Anterior cingulate cortex (tissue), 58 donors: ENCODE measurements at regions not wholly inside any gene's neighbourhood (a gene's known extent, or its start where the extent isn't known, plus 50 kb on each side); places are given as distances from the start of the nearest gene placed in this dataset.

Source experiments
- DNase-seq, 58 donors: peaks; one replicate each; lab custom pipeline; 2025; lab: John Stamatoyannopoulos, UW

GRCh38 chr5:103434057-103434456 lies 128.5 kb downstream of the NUDT12 start:
- no peak for DNase-seq

DNA sequence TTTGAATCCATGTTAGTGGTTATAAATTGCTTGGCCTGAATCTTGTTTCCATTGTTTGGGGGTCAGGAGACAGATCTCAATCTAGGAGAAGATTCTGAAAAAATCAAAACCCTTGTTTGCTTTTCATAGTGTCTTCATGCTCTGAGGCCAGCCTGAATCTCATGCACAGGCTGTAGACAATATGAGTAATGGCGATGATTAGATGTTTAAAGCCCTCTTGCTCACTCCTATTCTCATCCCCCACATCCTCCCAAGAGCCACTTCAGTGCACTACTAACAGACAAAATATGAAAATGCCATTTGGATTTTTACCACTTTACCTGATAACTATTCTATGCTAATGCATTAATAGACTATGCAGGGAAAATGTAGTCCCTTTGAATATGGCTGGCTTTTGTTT lies 129.4 kb downstream of the NUDT12 start:
- no peak for DNase-seq

- no peak for DNase-seq
Observed at GRCh38 chr5:103428923-103429322, 133.7 kb downstream of the NUDT12 start.

- peak in 19 of 58 donors; percentile 1 to 55 (median 12) for DNase-seq
Observed at GRCh38 chr5:103428411-103428871, 134.1 kb downstream of the NUDT12 start.

- DNase-seq: no peak
Observed at GRCh38 chr5:103427326-103427725, 135.3 kb downstream of the NUDT12 start.

DNA sequence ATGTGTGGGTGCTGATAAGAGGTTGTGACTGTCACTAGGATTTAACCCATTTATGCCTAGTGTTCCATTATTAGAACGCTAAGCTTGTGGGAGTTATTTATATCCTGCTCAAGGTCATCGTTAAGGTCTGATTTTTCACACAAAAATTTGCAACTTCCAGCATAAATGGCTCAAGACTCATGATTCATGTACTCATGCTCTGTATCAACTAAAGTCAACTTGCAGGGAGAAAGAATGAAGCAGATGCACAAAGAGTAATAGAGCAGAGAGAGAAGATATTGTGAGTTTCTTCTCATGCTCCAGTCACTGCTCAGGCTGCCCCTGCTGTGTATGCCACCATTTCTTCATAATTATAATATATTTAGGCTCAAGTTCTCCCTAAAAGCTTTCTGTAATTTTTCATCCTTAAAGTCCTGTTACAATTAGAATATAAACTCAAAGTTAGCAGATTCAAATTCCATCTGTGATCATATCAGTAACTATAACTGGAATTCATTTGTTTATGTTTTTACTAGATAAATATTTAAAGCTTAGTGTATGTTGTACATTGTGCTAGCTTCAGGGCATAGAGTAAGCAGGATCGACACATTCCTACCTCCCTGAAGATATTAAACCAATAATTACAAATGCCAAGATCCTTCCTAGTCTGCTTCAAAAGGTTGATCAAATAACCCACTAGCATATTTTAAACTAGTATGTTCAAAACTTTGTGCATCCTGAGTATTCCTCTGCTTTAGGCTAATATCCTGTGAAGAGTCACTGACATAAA lies 136.7 kb downstream of the NUDT12 start:
- DNase-seq: no peak

GRCh38 chr5:103424453-103425205 lies 138.0 kb downstream of the NUDT12 start:
- no peak for DNase-seq

DNA sequence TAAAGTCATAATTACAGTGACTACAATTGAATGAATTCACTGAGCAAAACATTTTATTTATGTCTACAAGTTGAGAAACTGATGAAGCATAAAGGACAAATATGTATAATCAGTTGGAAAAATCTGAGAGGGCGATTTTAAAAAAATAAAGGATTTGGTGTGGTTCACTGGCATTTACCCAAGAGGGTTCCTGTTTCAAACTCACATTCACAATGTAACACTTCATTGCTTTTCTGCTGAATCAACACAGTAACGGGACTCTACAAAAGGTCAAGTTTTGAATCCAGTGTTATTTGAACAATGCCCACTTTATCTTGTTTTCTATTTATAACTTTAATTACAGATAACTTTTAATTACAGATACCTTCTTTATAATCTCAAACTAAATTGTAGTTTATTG lies 138.6 kb downstream of the NUDT12 start:
- DNase-seq: no peak

- no peak for DNase-seq
Observed at GRCh38 chr5:103422756-103423155, 139.8 kb downstream of the NUDT12 start.

GRCh38 chr5:103414604-103415003 lies 148.0 kb downstream of the NUDT12 start:
- DNase-seq: no peak

- DNase-seq: no peak
Observed at GRCh38 chr5:103411711-103412110, 150.9 kb downstream of the NUDT12 start.

- DNase-seq: no peak
Observed at GRCh38 chr5:103410172-103410571, 151.6 kb downstream of the MACIR start.

DNA sequence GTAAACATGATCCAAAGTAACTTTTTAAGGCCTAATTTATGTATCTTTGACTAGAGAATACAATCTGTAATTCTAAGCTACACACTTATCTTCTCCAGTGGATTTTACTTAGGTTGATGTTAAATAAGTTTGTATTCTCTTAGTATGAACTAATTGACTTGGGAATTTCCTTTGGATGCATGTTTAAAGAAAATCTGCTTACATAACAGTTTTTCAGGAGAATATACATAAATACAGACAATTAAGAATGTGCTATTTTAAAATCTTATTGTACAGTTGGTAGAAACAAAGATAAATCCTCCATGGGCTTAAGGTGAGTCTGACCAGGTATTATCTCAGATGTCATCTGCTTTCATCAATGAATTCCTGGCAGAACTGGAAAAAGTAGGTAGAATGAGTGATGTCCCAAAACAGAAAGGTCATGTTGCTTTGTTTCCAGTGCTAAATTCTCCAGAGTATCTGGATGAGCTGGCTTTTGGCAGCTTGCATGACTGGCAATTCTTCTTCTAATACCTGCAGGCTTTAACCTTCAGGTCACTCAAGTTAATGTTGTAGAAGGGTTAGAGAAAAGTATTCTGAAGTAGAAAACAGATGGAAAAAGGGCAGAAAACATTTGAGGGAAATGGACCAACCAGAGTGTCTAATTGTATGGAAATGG lies 150.6 kb downstream of the MACIR start:
- DNase-seq: no peak

DNA sequence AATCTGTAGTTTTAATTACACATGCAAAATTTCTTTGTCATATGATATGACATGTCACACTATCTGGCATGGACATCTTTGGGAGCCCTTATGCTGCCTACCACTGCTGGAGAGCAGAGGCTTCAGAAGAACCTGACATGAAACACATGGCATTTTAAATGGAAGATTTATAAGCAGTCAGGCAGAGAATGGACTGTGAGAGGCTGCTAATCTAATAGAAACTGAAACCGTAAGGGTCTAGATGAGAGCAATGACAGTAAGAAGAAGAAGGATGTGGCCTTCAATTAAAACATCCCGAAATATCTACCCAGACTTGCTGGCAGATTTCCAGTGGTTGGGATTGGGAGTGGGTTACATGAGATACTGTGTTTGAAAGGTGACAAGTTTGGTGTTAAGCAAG lies 149.8 kb downstream of the MACIR start:
- DNase-seq: no peak

DNA sequence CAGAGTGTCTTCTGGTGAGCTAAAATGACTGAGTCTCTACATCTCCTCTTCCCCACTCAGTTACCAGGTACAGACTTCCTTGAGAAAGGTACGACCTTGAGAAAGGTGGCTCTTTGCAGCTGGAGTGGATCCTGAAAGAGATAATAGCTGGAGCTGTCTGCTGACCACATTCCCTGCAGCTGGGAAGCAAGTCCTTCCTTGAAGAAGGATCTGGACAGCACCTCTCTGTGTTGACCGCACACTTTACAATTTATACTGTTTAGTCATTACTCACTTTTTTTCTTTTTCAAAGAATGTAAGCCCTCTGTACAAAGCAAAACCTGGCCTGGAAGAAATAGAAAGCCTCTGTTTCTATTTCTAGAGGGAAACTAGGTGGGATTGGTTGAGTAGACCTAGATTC lies 148.8 kb downstream of the MACIR start:
- no peak for DNase-seq

- no peak for DNase-seq
Observed at GRCh38 chr5:103404483-103404882, 145.9 kb downstream of the MACIR start.

DNA sequence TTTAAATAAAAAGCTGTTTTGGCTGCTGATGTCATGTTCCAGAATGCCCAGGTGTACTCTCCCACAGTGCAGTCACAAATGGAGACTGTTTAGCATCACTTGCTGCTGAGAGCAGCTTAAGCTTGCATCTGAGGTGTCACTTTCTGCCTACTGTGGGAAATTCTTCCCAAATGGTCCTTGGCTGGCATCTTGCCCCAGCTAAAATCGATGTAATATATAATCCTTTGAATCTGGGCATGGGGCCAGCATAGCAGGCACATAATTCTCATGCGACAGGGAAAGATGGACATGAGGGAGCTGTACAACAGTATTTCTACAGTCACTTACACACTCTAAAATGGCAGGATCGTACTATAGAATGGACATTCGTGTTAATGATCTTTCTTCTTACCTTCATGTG lies 144.3 kb downstream of the MACIR start:
- peak in 7 of 58 donors; percentile 2 to 49 (median 15) for DNase-seq

GRCh38 chr5:103397739-103398581 lies 139.4 kb downstream of the MACIR start:
- DNase-seq: no peak

GRCh38 chr5:103394676-103395075 lies 136.1 kb downstream of the MACIR start:
- DNase-seq: no peak

DNA sequence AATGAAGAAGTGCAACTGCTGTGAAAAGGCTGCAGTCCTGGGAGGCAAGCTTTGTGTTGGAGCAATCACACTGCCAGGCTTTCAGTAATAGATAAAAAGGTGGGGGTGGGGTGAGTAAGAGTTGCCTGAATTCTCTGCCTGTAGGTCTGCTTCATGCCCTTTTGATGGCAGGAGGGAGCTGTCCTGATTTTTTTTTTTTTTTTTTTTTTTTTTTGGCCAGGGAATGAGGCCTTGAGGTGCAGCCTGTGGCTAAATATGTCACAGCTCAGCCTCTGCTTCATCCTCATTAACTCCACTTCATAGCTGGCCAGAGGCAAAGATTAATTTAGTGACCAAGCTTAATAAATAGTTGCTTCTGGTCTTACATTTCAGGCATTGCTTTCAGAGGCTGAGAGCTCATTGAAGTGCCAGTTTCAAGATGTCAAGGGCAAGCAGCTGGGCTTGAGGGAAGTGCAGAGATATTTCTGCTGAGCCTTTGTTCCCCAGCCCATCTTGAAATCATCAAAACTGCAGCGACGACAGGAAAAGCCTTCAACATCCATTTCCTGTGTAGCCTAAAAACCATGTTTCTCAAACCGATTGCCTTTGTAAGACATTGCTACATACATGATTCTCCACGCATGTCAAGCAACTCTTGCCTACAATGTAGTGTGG lies 134.7 kb downstream of the MACIR start:
- peak in 2 of 58 donors; percentile 9 to 19 for DNase-seq
